ENCODE measurements at regions not wholly inside any gene's neighbourhood (a gene's known extent, or its start where the extent isn't known, plus 50 kb on each side); places are given as distances from the start of the nearest gene placed in this dataset.

DNA sequence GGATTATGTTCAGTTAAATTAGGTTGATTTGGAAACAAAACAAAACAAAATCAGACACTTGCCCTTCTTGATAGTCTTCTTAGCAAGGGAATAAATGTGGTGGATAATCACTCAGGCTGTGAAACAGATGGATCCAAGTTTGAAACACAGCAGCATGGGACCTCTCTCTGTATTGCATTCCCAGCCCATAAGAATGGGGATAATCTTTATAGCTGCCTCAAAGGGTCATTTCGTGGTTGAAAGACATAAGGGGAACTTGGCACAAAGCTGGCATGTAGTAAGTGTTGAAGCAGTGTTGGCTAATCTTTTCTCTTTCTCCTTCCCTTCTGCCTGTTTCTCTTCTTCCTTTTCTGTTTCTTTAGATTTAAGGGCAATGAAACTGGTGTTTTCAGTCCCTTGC lies 333.9 kb upstream of the TLE4 start:
- no peak for DNase-seq

DNA sequence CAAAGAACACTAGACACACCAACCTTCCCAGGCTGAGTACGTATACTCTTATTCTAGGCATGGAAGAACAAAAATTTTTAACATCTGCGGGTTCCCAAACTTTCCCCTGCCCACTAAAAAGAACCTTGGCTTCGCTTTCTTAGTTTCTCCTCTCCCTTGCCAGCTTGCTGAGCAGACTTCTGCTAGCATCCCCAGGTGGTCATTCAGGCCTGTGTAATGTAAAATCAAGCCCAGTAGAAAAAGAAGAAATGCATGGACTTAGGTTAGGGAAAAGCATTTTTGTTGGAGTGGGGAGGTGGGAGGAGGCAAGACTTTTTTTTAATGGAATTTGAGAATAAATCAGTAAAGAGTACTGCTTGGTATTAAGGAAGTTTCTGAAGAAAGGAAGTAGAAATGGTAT lies 331.0 kb upstream of the TLE4 start:
- no peak for DNase-seq

DNA sequence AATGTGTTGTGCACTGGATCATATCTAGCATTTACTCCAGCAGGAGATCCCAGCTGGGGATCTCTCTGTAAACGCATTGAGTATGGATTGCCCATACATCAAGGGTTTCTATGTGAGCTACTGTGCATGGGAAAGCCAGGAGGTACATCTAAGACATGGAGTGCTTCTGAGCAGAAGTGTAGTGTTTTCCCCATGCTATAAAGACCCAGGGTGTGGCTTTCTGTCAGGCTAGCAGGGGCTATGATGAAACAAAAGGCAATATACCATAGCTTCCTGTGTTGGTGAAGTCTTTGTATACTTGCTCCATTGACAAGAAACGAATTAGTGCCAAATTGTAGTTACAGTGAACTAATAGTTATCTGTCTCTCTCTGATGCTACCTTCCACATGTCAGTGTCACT lies 329.3 kb upstream of the TLE4 start:
- no peak for DNase-seq

DNA sequence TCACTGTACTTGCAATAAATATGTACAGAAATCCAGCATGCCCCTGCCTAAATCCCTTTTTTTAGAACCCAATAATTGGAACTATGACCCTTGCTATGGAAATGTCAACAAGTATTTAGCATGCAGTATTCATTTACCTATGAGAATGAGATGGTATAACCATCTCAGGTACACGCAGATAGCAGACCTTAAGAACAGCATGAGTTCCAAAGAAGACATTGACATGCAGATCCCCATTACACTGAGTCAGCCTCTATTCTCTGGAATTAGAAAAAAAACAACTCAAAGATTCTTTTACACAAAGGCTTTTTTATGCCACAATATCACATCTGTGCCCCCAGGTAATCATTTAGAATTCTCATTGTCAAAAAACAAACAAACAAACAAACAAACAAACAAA lies 325.6 kb upstream of the TLE4 start:
- DNase-seq, result no peak

DNA sequence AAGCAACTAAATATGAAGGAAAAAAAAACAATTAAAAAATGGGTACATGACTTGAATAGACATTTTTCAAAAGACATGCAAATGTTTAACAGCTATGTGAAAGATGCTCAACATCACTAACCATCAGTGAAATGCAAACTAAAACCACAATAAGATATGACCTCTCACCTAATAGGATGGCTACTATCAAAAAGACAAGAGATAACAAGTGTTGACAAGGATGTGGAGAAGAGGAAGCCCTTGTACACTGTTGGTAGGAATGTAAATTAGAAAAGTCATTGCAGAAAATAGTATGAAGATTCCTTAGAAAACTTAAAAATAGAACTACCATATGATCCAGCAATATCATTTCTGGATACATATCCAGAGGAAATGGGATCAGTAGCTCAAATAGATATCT lies 324.7 kb upstream of the TLE4 start:
- no peak for DNase-seq

- DNase-seq, result no peak
These were observed 321.0 kb upstream of the TLE4 start for GRCh38 chr9:79250806-79251205.

DNA sequence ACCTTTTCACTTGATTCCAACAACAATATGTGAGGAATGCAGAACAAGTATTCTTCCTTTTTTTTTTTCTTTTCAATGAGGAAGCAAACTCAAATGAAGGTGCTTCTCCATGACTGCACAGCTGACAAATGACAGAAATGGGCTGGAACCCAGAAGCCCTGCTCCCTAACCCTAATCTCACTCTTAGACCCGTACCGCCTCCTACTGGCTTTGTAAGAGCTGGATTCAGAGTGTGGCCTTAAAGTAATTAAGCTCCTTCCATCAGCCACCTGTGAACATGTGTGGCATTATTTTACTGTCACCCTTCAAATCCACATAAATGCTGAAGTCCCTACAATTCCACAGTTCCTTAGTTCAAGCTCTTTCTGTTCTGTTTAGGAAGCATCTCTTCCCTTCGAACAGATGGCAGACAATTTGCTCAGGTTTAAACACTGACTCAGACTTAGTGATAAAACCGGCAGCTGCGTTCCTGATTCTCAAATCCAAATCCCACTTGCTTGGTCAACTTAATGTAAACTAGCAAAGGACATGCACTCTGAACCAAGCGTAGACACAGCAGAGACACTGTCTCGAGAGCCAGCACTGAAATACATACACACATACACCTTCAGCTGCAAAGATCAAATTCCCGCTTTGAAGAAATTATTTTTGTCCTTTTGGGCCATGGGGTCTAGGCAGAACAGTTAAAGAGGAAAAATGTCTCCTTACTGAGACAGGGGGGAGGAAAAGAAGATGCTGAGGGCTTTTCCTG lies 316.7 kb upstream of the TLE4 start:
- DNase-seq, result no peak

- no peak for DNase-seq
These were observed 316.0 kb upstream of the TLE4 start for GRCh38 chr9:79255651-79256260.

- no peak for DNase-seq
These were observed 315.0 kb upstream of the TLE4 start for GRCh38 chr9:79256691-79257213.

DNA sequence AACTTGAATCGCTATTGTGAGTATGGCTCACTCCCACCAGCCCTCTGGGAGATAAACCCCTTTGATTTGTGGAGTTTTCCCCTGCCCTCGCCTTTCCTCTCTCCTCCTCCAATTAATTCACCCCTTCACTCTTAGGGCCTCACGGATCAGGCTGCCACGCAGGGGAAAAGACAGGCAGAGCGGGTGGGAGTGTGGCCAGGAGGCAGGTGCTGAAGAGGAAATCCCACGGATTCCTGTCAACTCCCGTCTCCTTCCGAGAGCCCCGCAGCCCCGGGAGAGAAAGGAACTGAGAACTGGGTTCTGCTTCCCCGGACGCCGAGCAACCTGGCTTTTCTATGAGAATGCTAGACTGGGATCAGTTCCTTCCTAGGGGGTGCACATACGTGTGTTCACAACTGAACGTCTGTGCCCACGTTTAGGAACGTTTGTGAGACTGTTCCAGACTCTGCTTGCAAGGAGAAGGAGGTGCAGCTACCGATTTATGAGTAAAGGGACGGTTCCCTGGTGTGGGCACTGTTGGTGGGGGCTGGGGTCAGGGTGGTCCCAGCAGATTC lies 314.5 kb upstream of the TLE4 start:
- DNase-seq, result no peak

DNA sequence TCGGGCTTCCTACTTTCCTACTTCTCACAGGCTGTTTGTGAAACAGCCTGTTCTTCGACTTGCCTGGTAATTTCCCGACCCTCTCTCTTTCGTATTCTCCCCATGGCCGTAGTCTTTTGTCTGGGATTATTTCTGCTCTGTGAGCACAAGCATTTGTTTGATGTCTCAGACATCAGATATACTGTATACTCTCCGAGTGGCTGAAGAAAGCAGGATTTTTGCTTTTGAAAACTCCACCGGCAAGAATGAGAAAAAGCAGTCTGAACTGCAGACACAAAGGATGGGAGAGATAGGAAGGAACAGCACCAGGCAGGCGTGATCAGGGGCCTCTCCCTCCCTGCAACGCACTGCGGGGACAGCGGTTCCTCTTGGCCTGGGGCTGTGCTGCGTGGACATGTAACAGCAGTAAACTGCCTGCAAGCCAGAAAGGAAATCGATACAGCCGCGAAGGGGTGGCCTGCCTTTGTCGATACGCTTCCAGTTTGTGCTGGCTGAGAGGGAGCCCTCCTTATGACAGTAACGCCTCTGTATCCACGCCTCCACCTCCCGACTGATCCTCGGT lies 313.9 kb upstream of the TLE4 start:
- DNase-seq, result no peak

GRCh38 chr9:79259858-79260257 lies 311.9 kb upstream of the TLE4 start:
- DNase-seq, result no peak

GRCh38 chr9:79263628-79264027 lies 308.1 kb upstream of the TLE4 start:
- DNase-seq, result no peak

DNA sequence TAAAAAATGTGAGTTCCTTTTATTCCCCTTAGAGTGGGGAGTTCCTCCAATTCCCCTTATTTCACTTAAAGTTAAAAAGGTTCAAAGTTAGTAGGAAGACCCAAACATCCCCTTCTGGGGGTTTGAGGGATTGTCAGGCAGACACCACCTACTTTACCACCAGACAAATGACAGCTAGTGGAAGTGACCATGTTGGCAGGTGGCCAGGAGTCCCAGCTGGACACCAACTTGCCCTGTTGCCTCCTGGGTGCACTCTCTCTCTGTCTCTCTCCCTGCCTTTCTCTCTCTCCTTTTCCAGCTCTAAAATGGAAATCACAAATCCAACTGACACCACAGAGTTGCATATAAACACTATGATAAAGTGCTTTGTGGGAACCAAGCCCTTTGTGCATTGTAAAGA lies 307.7 kb upstream of the TLE4 start:
- no peak for DNase-seq

DNA sequence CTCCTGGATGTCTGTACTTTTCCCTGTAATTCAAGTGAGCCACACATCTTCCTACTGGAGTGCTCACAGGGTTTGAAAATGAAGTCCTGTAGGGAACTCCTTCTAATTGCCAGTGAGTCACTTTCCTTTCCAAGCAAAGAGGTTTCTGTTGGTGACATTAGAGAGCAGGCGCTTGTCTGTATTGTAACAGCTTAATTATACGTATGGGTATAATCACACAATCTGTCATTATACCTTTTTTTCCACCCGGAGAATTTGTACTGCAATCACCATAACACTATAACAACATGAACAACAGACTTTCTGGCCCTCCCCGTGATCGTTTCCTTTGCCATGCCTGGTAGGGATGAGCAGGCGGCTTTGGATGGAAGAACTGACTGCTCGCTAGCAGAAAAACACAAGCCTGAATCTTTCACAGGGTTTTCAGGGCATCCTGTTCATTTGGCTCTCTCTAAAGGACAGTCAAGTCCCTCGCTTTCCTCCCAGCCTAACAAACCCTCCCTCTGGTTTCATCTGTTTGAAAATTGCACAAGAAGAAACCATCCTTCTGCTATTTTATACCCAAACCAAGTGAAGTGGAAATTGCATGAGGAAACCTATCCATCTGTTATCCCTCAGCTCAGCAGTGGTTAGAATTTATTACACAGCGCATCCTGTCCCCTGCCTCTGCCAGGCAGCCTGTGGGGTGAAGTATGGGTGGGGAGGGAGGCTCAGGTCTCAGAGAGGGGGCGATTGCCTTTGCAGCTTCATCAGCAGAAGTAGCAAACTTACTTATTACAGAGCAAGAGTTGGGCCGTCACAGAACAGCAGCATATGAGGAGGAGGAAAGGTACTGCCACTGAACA lies 307.0 kb upstream of the TLE4 start:
- no peak for DNase-seq

- DNase-seq, result no peak
These were observed 304.8 kb upstream of the TLE4 start for GRCh38 chr9:79266986-79267385.

GRCh38 chr9:79268806-79269205 lies 303.0 kb upstream of the TLE4 start:
- no peak for DNase-seq

GRCh38 chr9:79273311-79273710 lies 298.5 kb upstream of the TLE4 start:
- DNase-seq, result no peak

DNA sequence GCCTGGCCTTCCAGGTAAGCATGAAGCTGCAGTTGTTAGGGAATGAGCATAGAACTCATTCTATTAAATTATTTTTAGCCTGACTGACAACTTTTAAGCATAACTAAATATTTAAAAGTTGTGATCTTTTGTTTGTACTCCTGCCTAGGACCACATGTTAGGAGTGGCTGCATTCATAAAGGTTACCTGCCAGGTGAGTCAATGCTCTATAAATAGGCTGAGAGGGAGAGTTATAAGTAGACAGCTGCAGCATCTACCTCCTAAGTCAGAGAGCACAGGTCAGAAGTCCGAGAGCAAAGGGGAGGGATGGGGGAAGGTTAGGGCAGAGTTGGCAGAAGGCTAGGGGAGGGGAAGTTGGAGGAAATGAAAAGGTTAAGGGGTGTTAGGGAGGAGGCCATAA lies 292.4 kb upstream of the TLE4 start:
- DNase-seq, result no peak

GRCh38 chr9:79280691-79281090 lies 291.1 kb upstream of the TLE4 start:
- no peak for DNase-seq

GRCh38 chr9:79284081-79284480 lies 287.7 kb upstream of the TLE4 start:
- no peak for DNase-seq

GRCh38 chr9:79286992-79287707 lies 284.6 kb upstream of the TLE4 start:
- DNase-seq, result no peak

Data from activated effector memory CD4-positive, alpha-beta T cell treated with anti-CD3 and anti-CD28 coated beads, Interleukin-2, amount 50 U/mL, for 16 hours (primary cell).